Adrenal gland (tissue), 5 donors: ENCODE measurements at regions not wholly inside any gene's neighbourhood (a gene's known extent, or its start where the extent isn't known, plus 50 kb on each side); places are given as distances from the start of the nearest gene placed in this dataset.

Experiments
- POLR2A ChIP-seq, 2 donors: fragments of 450-650 bp; IDR thresholded peaks; one replicate each; pipeline ENCODE4 v1.6.1; 2017; ENCODE audit warnings: antibody characterized with exemption in 2 of 2, mild to moderate bottlenecking in 2 of 2, moderate library complexity in 1 of 2
- TF ChIP-seq, protein P1 (sequence below), 6 experiments: fragments of 450-650 bp in 4 of 6; fragments of 200-600 bp in 2 of 6; sonication (generic) in 1 of 6; IDR thresholded peaks; 1 replicate in 5 of 6; 2 replicates in 1 of 6; pipeline versions ENCODE4 v1.5.1 to v1.8.0; 2016 to 2021; ENCODE audit warnings: antibody characterized with exemption in 6 of 6, mild to moderate bottlenecking in 2 of 6, moderate library complexity in 1 of 6
- donor health status: DM: no; HTN: no; CAD: no.

DNA sequence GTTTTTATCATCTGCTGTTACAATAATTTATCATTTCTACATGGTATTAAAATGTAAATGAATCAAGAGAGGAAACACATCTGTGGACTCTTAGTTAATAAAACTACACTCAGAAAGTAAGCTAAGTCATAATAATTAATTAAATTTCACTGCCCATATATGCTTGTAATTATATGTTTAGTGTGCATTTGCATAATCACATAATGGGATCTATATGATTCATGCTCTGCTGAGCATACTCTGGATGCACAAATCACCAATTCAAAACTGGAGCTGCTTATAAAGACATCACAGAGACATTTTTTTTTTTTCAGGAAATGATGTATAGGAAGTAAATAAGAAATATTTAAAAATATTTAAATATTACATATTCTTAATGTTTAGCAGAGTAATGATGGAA is 151.6 kb upstream of the STEAP4 start:
- TF ChIP-seq, protein P1, sequence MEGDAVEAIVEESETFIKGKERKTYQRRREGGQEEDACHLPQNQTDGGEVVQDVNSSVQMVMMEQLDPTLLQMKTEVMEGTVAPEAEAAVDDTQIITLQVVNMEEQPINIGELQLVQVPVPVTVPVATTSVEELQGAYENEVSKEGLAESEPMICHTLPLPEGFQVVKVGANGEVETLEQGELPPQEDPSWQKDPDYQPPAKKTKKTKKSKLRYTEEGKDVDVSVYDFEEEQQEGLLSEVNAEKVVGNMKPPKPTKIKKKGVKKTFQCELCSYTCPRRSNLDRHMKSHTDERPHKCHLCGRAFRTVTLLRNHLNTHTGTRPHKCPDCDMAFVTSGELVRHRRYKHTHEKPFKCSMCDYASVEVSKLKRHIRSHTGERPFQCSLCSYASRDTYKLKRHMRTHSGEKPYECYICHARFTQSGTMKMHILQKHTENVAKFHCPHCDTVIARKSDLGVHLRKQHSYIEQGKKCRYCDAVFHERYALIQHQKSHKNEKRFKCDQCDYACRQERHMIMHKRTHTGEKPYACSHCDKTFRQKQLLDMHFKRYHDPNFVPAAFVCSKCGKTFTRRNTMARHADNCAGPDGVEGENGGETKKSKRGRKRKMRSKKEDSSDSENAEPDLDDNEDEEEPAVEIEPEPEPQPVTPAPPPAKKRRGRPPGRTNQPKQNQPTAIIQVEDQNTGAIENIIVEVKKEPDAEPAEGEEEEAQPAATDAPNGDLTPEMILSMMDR (IDR thresholded peaks at IDR 0.05): no peak
- no peak for TF ChIP-seq POLR2A (IDR thresholded peaks at IDR 0.05)
